ENCODE measurements at regions not wholly inside any gene's neighbourhood (a gene's known extent, or its start where the extent isn't known, plus 50 kb on each side); places are given as distances from the start of the nearest gene placed in this dataset.
"Not testable (repeated sequence)": the region's sequence is repeated elsewhere in the genome, so short reads cannot be mapped to it uniquely, and the experiment has no call there.

- intact Hi-C loops (cut with micrococcal nuclease); H3K27ac Mint-ChIP-seq; DNase-seq (ENCODE audit: low spot score); H3K4me3 Mint-ChIP-seq; H3K27me3 Mint-ChIP-seq (ENCODE audit: insufficient read depth); H3K9me3 Mint-ChIP-seq: not testable (repeated sequence)
- Mint-ChIP-seq H3K36me3 (ENCODE audit: low read depth) (peaks cover 20% of the 10 kb centered on the region), H3K4me1 (ENCODE audit: low read depth) (peaks cover 32% of the 10 kb centered on the region)
Measured at GRCh38 chr17:64791226-64791625, 128.1 kb downstream of the LRRC37A3 start.

DNA sequence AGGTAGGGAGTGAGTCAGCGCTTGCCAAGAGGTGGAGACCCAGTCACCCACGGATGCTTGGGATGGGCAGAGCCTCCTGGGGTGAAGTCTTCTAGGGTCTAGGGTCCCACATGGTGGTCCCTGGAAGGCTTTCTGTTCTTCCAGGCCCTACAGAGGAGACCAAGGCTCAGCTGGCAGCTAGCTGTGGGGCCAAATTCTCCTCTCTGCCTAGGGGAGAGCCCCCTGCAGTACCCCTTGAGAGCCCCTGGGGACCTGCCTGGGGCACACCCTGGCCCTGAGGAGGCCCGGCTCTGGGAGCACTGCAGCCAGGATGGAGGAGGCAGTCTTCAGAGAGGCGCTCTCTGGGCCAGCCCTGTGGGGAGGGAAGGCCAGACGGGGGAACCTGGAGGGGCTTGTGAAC, 128.6 kb upstream of the SMURF2 start:
- H3K27ac Mint-ChIP-seq; intact Hi-C loops (cut with micrococcal nuclease); H3K4me3 Mint-ChIP-seq; H3K9me3 Mint-ChIP-seq; DNase-seq (ENCODE audit: low spot score); H3K27me3 Mint-ChIP-seq (ENCODE audit: insufficient read depth): not testable (repeated sequence)
- Mint-ChIP-seq H3K4me1 (ENCODE audit: low read depth) (peaks cover 28% of the 10 kb centered on the region), H3K36me3 (ENCODE audit: low read depth) (peaks cover 16% of the 10 kb centered on the region)

GRCh38 chr17:64790193-64790592, 128.1 kb upstream of the SMURF2 start:
- H3K27me3 Mint-ChIP-seq (ENCODE audit: insufficient read depth); H3K4me3 Mint-ChIP-seq; DNase-seq (ENCODE audit: low spot score); intact Hi-C loops (cut with micrococcal nuclease); H3K27ac Mint-ChIP-seq; H3K9me3 Mint-ChIP-seq: not testable (repeated sequence)
- Mint-ChIP-seq H3K4me1 (ENCODE audit: low read depth) (peaks cover 23% of the 10 kb centered on the region), H3K36me3 (ENCODE audit: low read depth) (peaks cover 14% of the 10 kb centered on the region)

GRCh38 chr17:64789061-64789445, 126.9 kb upstream of the SMURF2 start:
- not testable (repeated sequence) for H3K36me3 Mint-ChIP-seq (ENCODE audit: low read depth); H3K4me3 Mint-ChIP-seq; DNase-seq (ENCODE audit: low spot score); H3K9me3 Mint-ChIP-seq; H3K27me3 Mint-ChIP-seq (ENCODE audit: insufficient read depth); H3K27ac Mint-ChIP-seq
- H3K4me1 Mint-ChIP-seq (ENCODE audit: low read depth): peaks cover 16% of the 10 kb centered on the region
- intact Hi-C loops (cut with micrococcal nuclease): loop anchor here (10.0 kb wide), 1 partner anchor 764 kb away; the partner anchor contains the start of gene ICAM2

- no peaks in the 10 kb centered on the region for H3K9me3 Mint-ChIP-seq
- no peak overlapping the region for H3K27ac Mint-ChIP-seq
- H3K4me3 Mint-ChIP-seq: no peak overlapping the region
- H3K27me3 Mint-ChIP-seq (ENCODE audit: insufficient read depth): no peaks in the 10 kb centered on the region
- DNase-seq (ENCODE audit: low spot score): no peak
- H3K4me1 Mint-ChIP-seq (ENCODE audit: low read depth): peaks cover 17% of the 10 kb centered on the region
- H3K36me3 Mint-ChIP-seq (ENCODE audit: low read depth): peaks cover 9% of the 10 kb centered on the region
- intact Hi-C loops (cut with micrococcal nuclease): loop anchor here (10.0 kb wide), 1 partner anchor 764 kb away; the partner anchor contains the start of gene ICAM2
Measured at GRCh38 chr17:64788286-64789060, 126.4 kb upstream of the SMURF2 start.

DNA sequence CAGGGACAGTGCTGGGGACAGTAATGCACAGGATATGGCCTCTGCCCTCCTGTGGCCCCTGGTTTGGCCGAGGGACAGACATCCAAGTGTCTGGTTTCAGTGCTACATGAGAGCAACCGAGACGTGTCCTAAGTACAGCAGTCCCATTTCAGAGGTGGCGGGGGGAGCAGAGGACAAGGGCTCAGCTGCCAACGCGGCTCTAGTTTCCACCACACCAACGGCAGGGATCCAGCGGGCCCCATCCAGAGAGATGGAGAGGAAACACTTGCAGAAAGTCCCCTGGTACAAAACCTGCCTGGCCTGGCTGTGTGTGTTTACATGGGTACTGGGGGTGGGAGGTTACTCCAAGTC, 125.8 kb upstream of the SMURF2 start:
- Mint-ChIP-seq H3K36me3 (ENCODE audit: low read depth) (peaks cover 11% of the 10 kb centered on the region), H3K27ac (no peak overlapping the region), H3K9me3 (no peaks in the 10 kb centered on the region), H3K4me3 (no peak overlapping the region), H3K4me1 (ENCODE audit: low read depth) (peaks cover 18% of the 10 kb centered on the region), H3K27me3 (ENCODE audit: insufficient read depth) (no peaks in the 10 kb centered on the region)
- intact Hi-C loops (cut with micrococcal nuclease): loop anchor here (10.0 kb wide), 1 partner anchor 763 kb away; the partner anchor contains the start of gene ICAM2
- DNase-seq (ENCODE audit: low spot score): no peak

DNA sequence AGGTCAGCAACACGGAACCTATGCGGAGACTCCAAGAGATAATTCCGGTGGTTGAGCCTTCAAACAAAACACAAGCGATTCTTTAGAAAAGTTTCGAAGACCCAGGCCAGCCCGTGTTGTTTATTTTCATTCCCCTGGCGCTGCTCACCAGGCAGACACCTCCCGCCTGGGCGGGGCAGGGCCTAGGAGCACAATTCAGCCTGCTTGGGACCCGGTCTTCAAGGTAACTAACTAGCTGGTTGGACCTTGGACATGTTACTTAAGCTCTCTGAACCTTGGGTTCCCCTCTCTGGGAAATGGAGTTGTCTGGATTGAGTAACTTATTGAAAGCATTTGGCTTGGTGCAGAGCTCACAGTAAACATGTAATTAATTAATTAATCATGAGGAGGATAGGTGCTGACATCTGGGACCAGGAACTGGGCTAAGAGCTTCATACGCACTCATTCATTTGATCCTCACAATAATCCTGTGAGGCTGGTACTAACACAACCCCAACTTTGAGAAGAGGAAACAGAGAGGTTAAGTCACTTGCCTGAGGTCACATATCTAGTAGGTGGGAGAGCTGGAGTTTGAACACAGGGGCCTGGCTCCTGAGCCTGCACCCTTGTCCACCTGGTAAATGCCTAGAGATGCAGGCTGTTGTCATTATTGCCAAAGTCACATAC, 125.3 kb upstream of the SMURF2 start:
- no peaks in the 10 kb centered on the region for H3K27me3 Mint-ChIP-seq (ENCODE audit: insufficient read depth)
- no peak for DNase-seq (ENCODE audit: low spot score)
- no peak overlapping the region for H3K4me3 Mint-ChIP-seq
- peaks cover 11% of the 10 kb centered on the region for H3K36me3 Mint-ChIP-seq (ENCODE audit: low read depth)
- no peak overlapping the region for H3K27ac Mint-ChIP-seq
- no peaks in the 10 kb centered on the region for H3K9me3 Mint-ChIP-seq
- H3K4me1 Mint-ChIP-seq (ENCODE audit: low read depth): peaks cover 18% of the 10 kb centered on the region
- intact Hi-C loops (cut with micrococcal nuclease): loop anchor here (10.0 kb wide), 1 partner anchor 763 kb away; the partner anchor contains the start of gene ICAM2

- Mint-ChIP-seq H3K9me3 (no peaks in the 10 kb centered on the region), H3K4me1 (ENCODE audit: low read depth) (peaks cover 17% of the 10 kb centered on the region), H3K4me3 (no peak overlapping the region), H3K27ac (no peak overlapping the region), H3K27me3 (ENCODE audit: insufficient read depth) (peaks cover 1% of the 10 kb centered on the region), H3K36me3 (ENCODE audit: low read depth) (peaks cover 7% of the 10 kb centered on the region)
- no peak for DNase-seq (ENCODE audit: low spot score)
- intact Hi-C loops (cut with micrococcal nuclease): loop anchor here (10.0 kb wide), 1 partner anchor 762 kb away; the partner anchor contains the start of gene ICAM2
Measured at GRCh38 chr17:64786337-64786736, 124.2 kb upstream of the SMURF2 start.

- Mint-ChIP-seq H3K4me3 (no peak overlapping the region), H3K27ac (no peak overlapping the region), H3K27me3 (ENCODE audit: insufficient read depth) (peaks cover 1% of the 10 kb centered on the region), H3K36me3 (ENCODE audit: low read depth) (peaks cover 7% of the 10 kb centered on the region), H3K4me1 (ENCODE audit: low read depth) (peaks cover 17% of the 10 kb centered on the region), H3K9me3 (no peaks in the 10 kb centered on the region)
- intact Hi-C loops (cut with micrococcal nuclease): loop anchor here (10.0 kb wide), 1 partner anchor 760 kb away; the partner anchor contains the start of gene ICAM2
- no peak for DNase-seq (ENCODE audit: low spot score)
Measured at GRCh38 chr17:64785011-64785421, 122.9 kb upstream of the SMURF2 start.

GRCh38 chr17:64784353-64785010, 122.4 kb upstream of the SMURF2 start:
- no peak for DNase-seq (ENCODE audit: low spot score)
- H3K27me3 Mint-ChIP-seq (ENCODE audit: insufficient read depth): peaks cover 1% of the 10 kb centered on the region
- H3K36me3 Mint-ChIP-seq (ENCODE audit: low read depth): peaks cover 7% of the 10 kb centered on the region
- no peak overlapping the region for H3K4me3 Mint-ChIP-seq
- H3K9me3 Mint-ChIP-seq: no peaks in the 10 kb centered on the region
- H3K4me1 Mint-ChIP-seq (ENCODE audit: low read depth): peaks cover 17% of the 10 kb centered on the region
- intact Hi-C loops (cut with micrococcal nuclease): loop anchor here (10.0 kb wide), 1 partner anchor 760 kb away; the partner anchor contains the start of gene ICAM2
- H3K27ac Mint-ChIP-seq: no peak overlapping the region

- peaks cover 7% of the 10 kb centered on the region for H3K36me3 Mint-ChIP-seq (ENCODE audit: low read depth)
- DNase-seq (ENCODE audit: low spot score): no peak
- intact Hi-C loops (cut with micrococcal nuclease): loop anchor here (10.0 kb wide), 1 partner anchor 759 kb away; the partner anchor contains the start of gene ICAM2
- H3K4me1 Mint-ChIP-seq (ENCODE audit: low read depth): peaks cover 17% of the 10 kb centered on the region
- peaks cover 1% of the 10 kb centered on the region for H3K27me3 Mint-ChIP-seq (ENCODE audit: insufficient read depth)
- H3K27ac Mint-ChIP-seq: peak overlapping the region; percentile 66
- H3K4me3 Mint-ChIP-seq: peak overlapping the region; percentile 37
- H3K9me3 Mint-ChIP-seq: no peaks in the 10 kb centered on the region
Measured at GRCh38 chr17:64783556-64784352, 121.6 kb upstream of the SMURF2 start.

DNA sequence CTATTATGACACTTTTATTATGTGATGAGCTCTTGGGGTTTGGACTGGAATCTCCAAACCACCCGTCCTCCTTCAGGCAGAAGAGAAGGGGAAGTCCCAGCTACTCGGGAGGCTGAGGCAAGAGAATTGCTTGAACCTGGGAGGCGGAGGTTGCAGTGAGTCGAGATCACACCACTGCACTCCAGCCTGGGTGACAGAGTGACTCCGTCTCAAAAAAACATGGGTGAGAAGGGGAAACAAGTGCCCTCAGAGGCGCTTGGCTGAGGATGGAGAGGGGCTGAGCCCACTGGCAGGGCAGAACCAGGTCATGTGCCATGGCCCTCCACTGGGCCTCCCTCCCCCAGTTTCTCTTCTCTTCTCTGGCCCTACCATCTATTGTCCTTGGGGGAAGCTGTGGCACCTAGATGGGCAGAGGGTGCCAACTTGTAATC, 120.9 kb upstream of the SMURF2 start:
- H3K9me3 Mint-ChIP-seq: no peaks in the 10 kb centered on the region

More for the DNA sequence above, 120.9 kb upstream of the SMURF2 start:
- Mint-ChIP-seq H3K27me3 (ENCODE audit: insufficient read depth) (peaks cover 1% of the 10 kb centered on the region), H3K4me3 (peak overlapping the region; percentile 73), H3K4me1 (ENCODE audit: low read depth) (peaks cover 17% of the 10 kb centered on the region), H3K36me3 (ENCODE audit: low read depth) (peaks cover 7% of the 10 kb centered on the region), H3K27ac (peak overlapping the region; percentile 66)
- intact Hi-C loops (cut with micrococcal nuclease): loop anchor here (10.0 kb wide), 1 partner anchor 758 kb away; the partner anchor contains the start of gene ICAM2
- DNase-seq (ENCODE audit: low spot score): no peak
